Esophagus muscularis mucosa (tissue), 4 donors: ENCODE measurements at regions not wholly inside any gene's neighbourhood (a gene's known extent, or its start where the extent isn't known, plus 50 kb on each side); places are given as distances from the start of the nearest gene placed in this dataset.

Source experiments
- DNase-seq: peaks from one replicate; pipeline ENCODE4 v3.0.0-alpha.2; 2017; ENCODE audit errors: extremely low spot score
- H3K27ac ChIP-seq, 4 donors: fragments of 200-600 bp; sonication (generic); replicated peaks in 1 of 4; 1 replicate in 3 of 4; 2 replicates in 1 of 4; pipeline ENCODE4 v1.5.1; 2016 to 2019; ENCODE audit warnings: mild to moderate bottlenecking in 1 of 4
- H3K27me3 ChIP-seq, 4 donors: fragments of 200-600 bp; sonication (generic); one replicate each; pipeline versions ENCODE4 v1.5.1 to v1.6.0; 2016 to 2019
- H3K36me3 ChIP-seq, 4 donors: fragments of 200-600 bp; sonication (generic); one replicate each; pipeline ENCODE4 v1.5.1; 2016 to 2019
- H3K4me1 ChIP-seq, 4 donors: fragments of 200-600 bp; sonication (generic); one replicate each; pipeline ENCODE4 v1.5.1; 2016 to 2019
- H3K4me3 ChIP-seq, 4 donors: fragments of 200-600 bp; sonication (generic); 1 replicate in 2 of 4; 2 replicates in 2 of 4; pipeline ENCODE4 v1.5.1; 2016 to 2019; ENCODE audit warnings: mild to moderate bottlenecking in 4 of 4, moderate library complexity in 1 of 4
- H3K9me3 ChIP-seq, 4 donors: fragments of 200-600 bp; sonication (generic); 1 replicate in 3 of 4; 2 replicates in 1 of 4; pipeline ENCODE4 v1.5.1; 2016 to 2019
- CTCF ChIP-seq, 3 experiments: fragments of 200-600 bp in 2 of 3; fragments of 450-650 bp in 1 of 3; sonication (generic) in 2 of 3; IDR thresholded peaks; one replicate each; pipeline ENCODE4 v1.5.1; 2017 to 2019; ENCODE audit warnings: antibody characterized with exemption in 3 of 3, mild to moderate bottlenecking in 2 of 3, moderate library complexity in 1 of 3
- EP300 ChIP-seq: sonication (generic); formaldehyde crosslinking; IDR thresholded peaks from one replicate; pipeline ENCODE4 v1.6.1; 2017; ENCODE audit warnings: antibody characterized with exemption
- POLR2A ChIP-seq: fragments of 450-650 bp; IDR thresholded peaks from one replicate; pipeline ENCODE4 v1.6.1; 2017; ENCODE audit warnings: antibody characterized with exemption, moderate library complexity, mild to moderate bottlenecking, low read depth
- POLR2AphosphoS5 ChIP-seq, 2 donors: sonication (generic); formaldehyde crosslinking; IDR thresholded peaks; one replicate each; pipeline ENCODE4 v1.6.1; 2017; ENCODE audit warnings: antibody characterized with exemption in 2 of 2
- WGBS: methylation state at CpG from one replicate; pipeline ENCODE4 v1.1.5; 2018; 5-methylcytosine and 5-hydroxymethylcytosine counted together
- intact Hi-C: fragments of 100-400 bp; cut with DNase I; formaldehyde crosslinking; loops from one replicate; pipeline ENCODE4 v1.15.1; 2023

- 60% methylated on average over 3 of the region's 3 CpGs for WGBS
- Histone ChIP-seq H3K27ac (no peak overlapping the region), H3K27me3 (no peaks in the 10 kb centered on the region), H3K9me3 (no peaks in the 10 kb centered on the region), H3K36me3 (no peaks in the 10 kb centered on the region), H3K4me3 (no peak overlapping the region), H3K4me1 (peaks cover 0 to 14% (median 7%) of the 10 kb centered on the region in 4 donors)
- no peak for DNase-seq
- intact Hi-C loops = no loop called here
- TF ChIP-seq POLR2AphosphoS5 (IDR thresholded peaks at IDR 0.05) = no peak
- no peak for TF ChIP-seq EP300
- TF ChIP-seq CTCF (IDR thresholded peaks at IDR 0.05) = no peak
- TF ChIP-seq POLR2A = no peak
These were observed 106.1 kb downstream of the EBLN1 start for GRCh38 chr10:22111705-22112104.

DNA sequence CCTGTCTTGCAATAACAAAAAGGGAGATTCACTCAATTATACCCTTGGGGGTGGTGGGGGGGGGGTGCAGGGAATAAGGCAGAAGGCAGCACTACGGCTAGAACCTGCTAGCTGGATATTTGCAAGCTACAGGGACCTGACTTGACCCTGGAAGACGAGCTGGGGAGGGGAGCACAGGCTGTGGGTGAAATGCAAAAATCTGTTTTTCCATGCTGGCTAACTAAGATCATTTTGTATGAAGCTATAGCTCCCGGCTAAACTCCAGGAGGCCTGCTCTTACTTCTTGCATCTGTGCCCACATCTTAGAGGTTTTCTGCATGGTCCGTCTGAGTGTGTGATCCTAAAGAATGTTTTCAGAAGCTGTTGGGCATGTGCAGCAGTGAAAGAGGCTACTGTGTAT is 106.6 kb downstream of the EBLN1 start:
- WGBS = 55% methylated on average over 4 of the region's 4 CpGs
- H3K4me1 ChIP-seq = peaks cover 0 to 14% (median 7%) of the 10 kb centered on the region in 4 donors
- no peaks in the 10 kb centered on the region for H3K36me3 ChIP-seq
- no peak for TF ChIP-seq CTCF (IDR thresholded peaks at IDR 0.05)
- TF ChIP-seq POLR2A = no peak
- no peak for TF ChIP-seq POLR2AphosphoS5 (IDR thresholded peaks at IDR 0.05)
- TF ChIP-seq EP300 = no peak
- no peaks in the 10 kb centered on the region for H3K9me3 ChIP-seq
- no peaks in the 10 kb centered on the region for H3K27me3 ChIP-seq
- DNase-seq = no peak
- intact Hi-C loops = no loop called here
- H3K4me3 ChIP-seq = no peak overlapping the region
- H3K27ac ChIP-seq = no peak overlapping the region

GRCh38 chr10:22110761-22111160 is 107.1 kb downstream of the EBLN1 start:
- Histone ChIP-seq H3K9me3 (no peaks in the 10 kb centered on the region), H3K27ac (no peak overlapping the region), H3K36me3 (no peaks in the 10 kb centered on the region), H3K4me3 (no peak overlapping the region), H3K27me3 (no peaks in the 10 kb centered on the region), H3K4me1 (peaks cover 0 to 14% (median 7%) of the 10 kb centered on the region in 4 donors)
- intact Hi-C loops = no loop called here
- no peak for DNase-seq
- no peak for TF ChIP-seq POLR2AphosphoS5 (IDR thresholded peaks at IDR 0.05)
- TF ChIP-seq POLR2A = no peak
- no peak for TF ChIP-seq EP300
- TF ChIP-seq CTCF (IDR thresholded peaks at IDR 0.05) = no peak
- 38% methylated on average over 3 of the region's 3 CpGs for WGBS

DNA sequence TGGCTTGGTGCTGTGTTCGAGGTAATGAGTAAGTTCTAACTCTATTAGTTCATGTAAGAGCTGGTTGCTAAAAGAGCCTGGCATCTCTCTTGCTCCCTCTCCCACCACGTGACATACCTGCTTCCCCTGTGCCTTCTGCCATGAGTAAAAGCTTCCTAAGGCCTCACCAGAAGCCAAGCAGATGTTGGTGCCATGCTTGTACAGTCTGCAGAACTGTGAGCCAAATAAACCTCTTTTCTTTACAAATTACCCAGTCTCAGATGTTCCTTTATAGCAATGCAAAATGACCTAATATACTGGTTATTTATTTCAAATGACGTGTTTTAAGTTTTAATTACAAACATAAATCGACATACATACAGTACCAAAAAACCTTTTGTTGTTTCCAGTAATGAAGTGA is 101.7 kb upstream of the DNAJC1 start:
- no peak overlapping the region for H3K27ac ChIP-seq
- WGBS = 89% methylated on average over 4 of the region's 4 CpGs

More for the DNA sequence above, 101.7 kb upstream of the DNAJC1 start:
- Histone ChIP-seq H3K27me3 (no peaks in the 10 kb centered on the region), H3K9me3 (no peaks in the 10 kb centered on the region), H3K36me3 (no peaks in the 10 kb centered on the region), H3K4me1 (no peaks in the 10 kb centered on the region), H3K4me3 (no peak overlapping the region)
- TF ChIP-seq CTCF (IDR thresholded peaks at IDR 0.05) (no peak), POLR2A (no peak), EP300 (no peak), POLR2AphosphoS5 (IDR thresholded peaks at IDR 0.05) (no peak)
- intact Hi-C loops = no loop called here
- no peak for DNase-seq
